BE2C (cell line): ENCODE measurements at regions not wholly inside any gene's neighbourhood (a gene's known extent, or its start where the extent isn't known, plus 50 kb on each side); places are given as distances from the start of the nearest gene placed in this dataset.

Source experiments
- DNase-seq: peaks from one replicate; pipeline ENCODE4 v3.0.0-alpha.2; 2020
- H3K27me3 ChIP-seq: fragments of 250-450 bp; sonication (Bioruptor Pico); 2 replicates; pipeline ENCODE4 v1.5.1; 2020; ENCODE audit warnings: mild to moderate bottlenecking
- H3K36me3 ChIP-seq: fragments of 250-450 bp; sonication (Bioruptor Pico); 2 replicates; pipeline ENCODE4 v1.5.1; 2020; ENCODE audit warnings: mild to moderate bottlenecking
- H3K4me1 ChIP-seq: fragments of 250-450 bp; sonication (Bioruptor Pico); 2 replicates; pipeline ENCODE4 v1.5.1; 2020
- H3K4me3 ChIP-seq: 2 replicates; pipeline ENCODE4 v1.5.1; 2011; ENCODE audit warnings: low read depth, low read length
- H3K9me3 ChIP-seq: fragments of 250-450 bp; sonication (Bioruptor Pico); 2 replicates; pipeline ENCODE4 v1.5.1; 2020
- TF ChIP-seq, protein P1 (sequence below): IDR thresholded peaks from 2 replicates; pipeline ENCODE4 v1.5.1; 2012; ENCODE audit warnings: mild to moderate bottlenecking, low read depth, low read length

DNA sequence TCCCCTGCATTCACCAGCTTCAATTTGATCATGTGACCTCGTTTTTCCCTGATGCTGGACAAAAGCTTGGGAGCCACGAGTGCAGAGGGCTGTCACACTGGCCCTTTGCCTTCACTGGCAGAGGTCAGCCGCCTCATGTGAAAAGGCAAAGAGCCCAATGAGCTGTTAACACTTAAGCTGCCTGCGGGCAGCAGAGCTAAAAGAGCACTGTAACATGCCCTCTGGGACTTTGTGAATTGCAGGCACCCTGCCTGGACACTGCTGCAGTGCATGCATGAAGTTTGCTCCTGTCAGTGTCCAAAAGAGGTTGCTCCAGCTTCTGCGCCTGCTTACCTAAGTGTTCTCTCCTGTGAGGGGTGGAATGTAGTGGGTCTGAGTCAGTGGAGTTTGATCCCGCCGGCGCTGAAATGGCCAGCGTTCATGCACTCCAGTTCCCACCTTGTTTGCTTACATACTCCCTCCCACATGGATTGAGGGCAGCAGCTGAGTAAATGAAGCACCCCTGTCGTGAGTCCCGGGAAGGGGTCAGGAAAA is 193.7 kb downstream of the RFC3 start:
- H3K36me3 ChIP-seq: no peaks in the 10 kb centered on the region
- TF ChIP-seq, protein P1, sequence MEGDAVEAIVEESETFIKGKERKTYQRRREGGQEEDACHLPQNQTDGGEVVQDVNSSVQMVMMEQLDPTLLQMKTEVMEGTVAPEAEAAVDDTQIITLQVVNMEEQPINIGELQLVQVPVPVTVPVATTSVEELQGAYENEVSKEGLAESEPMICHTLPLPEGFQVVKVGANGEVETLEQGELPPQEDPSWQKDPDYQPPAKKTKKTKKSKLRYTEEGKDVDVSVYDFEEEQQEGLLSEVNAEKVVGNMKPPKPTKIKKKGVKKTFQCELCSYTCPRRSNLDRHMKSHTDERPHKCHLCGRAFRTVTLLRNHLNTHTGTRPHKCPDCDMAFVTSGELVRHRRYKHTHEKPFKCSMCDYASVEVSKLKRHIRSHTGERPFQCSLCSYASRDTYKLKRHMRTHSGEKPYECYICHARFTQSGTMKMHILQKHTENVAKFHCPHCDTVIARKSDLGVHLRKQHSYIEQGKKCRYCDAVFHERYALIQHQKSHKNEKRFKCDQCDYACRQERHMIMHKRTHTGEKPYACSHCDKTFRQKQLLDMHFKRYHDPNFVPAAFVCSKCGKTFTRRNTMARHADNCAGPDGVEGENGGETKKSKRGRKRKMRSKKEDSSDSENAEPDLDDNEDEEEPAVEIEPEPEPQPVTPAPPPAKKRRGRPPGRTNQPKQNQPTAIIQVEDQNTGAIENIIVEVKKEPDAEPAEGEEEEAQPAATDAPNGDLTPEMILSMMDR: no peak
- no peaks in the 10 kb centered on the region for H3K27me3 ChIP-seq
- DNase-seq: no peak
- H3K4me1 ChIP-seq: no peaks in the 10 kb centered on the region
- no peaks in the 10 kb centered on the region for H3K9me3 ChIP-seq
- H3K4me3 ChIP-seq: no peak overlapping the region

DNA sequence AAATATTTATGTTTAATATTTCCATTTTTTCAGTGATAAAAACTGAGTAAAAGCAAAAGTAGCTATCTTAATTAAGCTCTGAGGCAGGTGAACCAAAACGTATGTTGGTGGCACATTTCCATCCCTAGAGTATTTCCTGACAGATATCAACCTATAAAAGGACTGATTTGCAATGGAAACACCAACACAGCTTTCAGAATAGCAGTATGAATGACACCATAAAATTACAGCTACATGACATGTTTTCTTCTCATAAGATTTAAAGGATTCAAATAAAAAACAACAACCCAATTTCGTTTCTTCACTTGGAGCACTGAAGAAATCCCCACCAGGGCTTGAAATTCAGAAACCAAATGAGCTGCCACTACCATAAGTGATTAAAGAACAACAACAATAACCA is 194.4 kb downstream of the RFC3 start:
- Histone ChIP-seq H3K27me3 (no peaks in the 10 kb centered on the region), H3K4me3 (no peak overlapping the region), H3K36me3 (no peaks in the 10 kb centered on the region), H3K9me3 (no peaks in the 10 kb centered on the region), H3K4me1 (no peaks in the 10 kb centered on the region)
- TF ChIP-seq, protein P1: no peak
- DNase-seq: no peak

DNA sequence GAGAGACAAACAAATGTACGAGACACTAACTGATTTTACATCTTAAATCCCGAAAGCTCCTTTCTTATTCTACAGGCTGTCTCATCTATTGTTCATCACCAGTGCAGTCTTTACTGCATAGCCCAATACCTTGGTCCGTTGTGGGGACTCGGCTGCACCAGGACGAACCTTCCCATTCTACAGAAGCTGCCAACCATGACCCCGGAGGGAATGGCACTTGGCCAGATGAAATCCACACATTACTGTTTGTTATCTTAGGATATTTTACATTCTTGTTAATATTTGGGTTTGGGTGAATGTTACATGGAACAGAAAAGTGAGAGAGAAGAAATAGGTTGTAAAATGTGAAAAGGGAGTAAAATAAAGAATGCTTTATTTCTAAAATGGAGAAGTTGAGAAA is 195.1 kb downstream of the RFC3 start:
- Histone ChIP-seq H3K4me3 (no peak overlapping the region), H3K4me1 (no peaks in the 10 kb centered on the region), H3K27me3 (no peaks in the 10 kb centered on the region), H3K36me3 (no peaks in the 10 kb centered on the region), H3K9me3 (no peaks in the 10 kb centered on the region)
- DNase-seq: no peak
- TF ChIP-seq, protein P1: no peak

DNA sequence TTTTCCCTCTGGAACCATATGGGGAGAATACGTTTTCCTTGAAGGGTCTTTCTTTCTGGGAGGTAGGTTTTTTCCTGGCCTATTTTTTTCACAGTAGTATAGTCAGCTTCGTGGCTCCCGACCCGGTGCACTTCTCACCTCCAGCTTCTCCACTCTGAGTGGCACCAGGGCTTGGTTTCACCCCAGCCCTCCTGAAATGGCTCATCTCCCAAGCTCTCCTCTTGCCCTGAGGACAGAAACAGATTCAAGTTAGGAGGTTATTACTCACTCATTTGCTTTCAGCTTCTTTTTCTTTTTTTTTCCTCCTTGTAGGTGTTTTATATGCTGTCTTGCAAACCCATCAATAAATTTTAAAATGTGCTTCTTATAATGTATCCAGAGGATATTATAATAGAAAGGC is 199.3 kb downstream of the RFC3 start:
- Histone ChIP-seq H3K9me3 (no peaks in the 10 kb centered on the region), H3K36me3 (no peaks in the 10 kb centered on the region), H3K4me1 (no peaks in the 10 kb centered on the region), H3K27me3 (no peaks in the 10 kb centered on the region), H3K4me3 (no peak overlapping the region)
- TF ChIP-seq, protein P1: no peak
- no peak for DNase-seq

GRCh38 chr13:34019870-34020269 is 201.9 kb downstream of the RFC3 start:
- no peak for DNase-seq
- Histone ChIP-seq H3K4me3 (no peak overlapping the region), H3K36me3 (no peaks in the 10 kb centered on the region), H3K4me1 (no peaks in the 10 kb centered on the region), H3K27me3 (no peaks in the 10 kb centered on the region), H3K9me3 (no peaks in the 10 kb centered on the region)
- TF ChIP-seq, protein P1: no peak

DNA sequence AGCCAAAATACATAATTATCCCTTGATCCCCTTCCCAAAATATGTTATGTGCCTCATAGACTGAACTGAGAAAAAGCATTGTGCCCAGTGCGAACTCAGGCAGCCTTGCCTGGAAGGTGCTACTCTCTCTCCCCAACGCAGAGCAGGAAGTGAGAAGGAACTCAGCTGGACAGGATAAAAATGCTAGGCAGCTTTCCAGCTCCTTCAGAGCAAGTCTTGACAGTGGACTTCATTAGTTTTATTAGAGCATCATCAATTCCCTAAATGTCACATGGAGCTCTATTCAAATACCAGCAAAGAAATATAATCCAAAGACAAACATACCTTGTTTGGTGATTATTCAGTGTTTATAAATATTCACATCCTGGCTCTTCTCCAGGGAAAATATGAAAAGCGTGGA is 202.4 kb downstream of the RFC3 start:
- TF ChIP-seq, protein P1: no peak
- H3K4me1 ChIP-seq: no peaks in the 10 kb centered on the region
- no peak overlapping the region for H3K4me3 ChIP-seq
- no peaks in the 10 kb centered on the region for H3K36me3 ChIP-seq
- DNase-seq: no peak
- no peaks in the 10 kb centered on the region for H3K27me3 ChIP-seq
- no peaks in the 10 kb centered on the region for H3K9me3 ChIP-seq
